OCI-LY7 (cell line): ENCODE measurements at regions not wholly inside any gene's neighbourhood (a gene's known extent, or its start where the extent isn't known, plus 50 kb on each side); places are given as distances from the start of the nearest gene placed in this dataset.

Experiments
- BruUV-seq: library from RNA; stranded (reverse); fragments of 400-500 nt; replicated peaks from 2 replicates; lab custom pipeline; 2021; lab: Mats Ljungman, UMichigan
- CTCF ChIA-PET: fragments of 300-600 bp; sonication (Branson Sonifier 250); formaldehyde crosslinking; loops from one replicate; lab custom pipeline; 2022; ENCODE audit warnings: antibody characterized with exemption; ENCODE audit not compliant: unreplicated experiment; lab: Charles Lee
- POLR2A ChIA-PET: fragments of 300-600 bp; sonication (Branson Sonifier 250); formaldehyde crosslinking; loops from one replicate; lab custom pipeline; 2022; ENCODE audit warnings: antibody characterized with exemption; lab: Charles Lee
- DNase-seq: peaks from one replicate; pipeline ENCODE4 v3.0.0-alpha.2; 2015; ENCODE audit warnings: low spot score
- H2AFZ ChIP-seq: fragments of 200-600 bp; sonication (generic), shearing (Covaris generic); 2 replicates; pipeline ENCODE4 v1.6.1; 2014; ENCODE audit warnings: mild to moderate bottlenecking, antibody characterized with exemption, low read length, moderate library complexity
- H3K27ac ChIP-seq: fragments of 200-600 bp; sonication (generic); 2 replicates; pipeline ENCODE4 v1.5.1; 2014; ENCODE audit warnings: mixed run types, low read depth, mild to moderate bottlenecking, moderate library complexity, low read length, inconsistent platforms; ENCODE audit not compliant: poor library complexity, severe bottlenecking
- H3K36me3 ChIP-seq: fragments of 200-600 bp; sonication (generic); 2 replicates; pipeline ENCODE4 v1.6.1; 2014; ENCODE audit warnings: mild to moderate bottlenecking, antibody characterized with exemption, low read length, moderate library complexity, mixed read lengths; ENCODE audit not compliant: insufficient read depth
- H3K4me1 ChIP-seq: fragments of 200-600 bp; sonication (generic); 2 replicates; pipeline ENCODE4 v1.5.1; 2014; ENCODE audit warnings: mild to moderate bottlenecking, low read length; ENCODE audit not compliant: insufficient read depth, poor library complexity, severe bottlenecking
- H3K4me2 ChIP-seq: fragments of 200-600 bp; sonication (generic); 2 replicates; pipeline ENCODE4 v1.6.1; 2014; ENCODE audit warnings: mild to moderate bottlenecking, low read length
- H3K4me3 ChIP-seq: fragments of 200-600 bp; sonication (generic); 2 replicates; pipeline ENCODE4 v1.5.1; 2014; ENCODE audit warnings: mild to moderate bottlenecking, low read depth, low read length; ENCODE audit not compliant: poor library complexity, severe bottlenecking
- H3K79me2 ChIP-seq: fragments of 200-600 bp; sonication (generic); 2 replicates; pipeline ENCODE4 v1.6.1; 2016; ENCODE audit warnings: low read depth, mild to moderate bottlenecking, low read length, moderate library complexity, mixed read lengths; ENCODE audit not compliant: insufficient read depth
- H3K9me2 ChIP-seq: fragments of 200-600 bp; sonication (generic); 2 replicates; pipeline ENCODE4 v1.6.1; 2016; ENCODE audit warnings: mild to moderate bottlenecking, low read length, mixed read lengths; ENCODE audit not compliant: insufficient read depth
- H3K9me3 ChIP-seq: fragments of 200-600 bp; sonication (generic); 2 replicates; pipeline ENCODE4 v1.6.1; 2014; ENCODE audit warnings: mild to moderate bottlenecking, mixed run types, low read length, mixed read lengths
- H4K20me1 ChIP-seq: fragments of 200-600 bp; sonication (generic); 2 replicates; pipeline ENCODE4 v1.6.1; 2014; ENCODE audit warnings: mild to moderate bottlenecking, antibody characterized with exemption, low read length, moderate library complexity, mixed read lengths; ENCODE audit not compliant: insufficient read depth
- EZH2phosphoT487 ChIP-seq: fragments of 200-600 bp; sonication (generic); IDR thresholded peaks from 2 replicates; pipeline ENCODE4 v1.6.1; 2018; ENCODE audit warnings: low read depth, borderline replicate concordance, mild to moderate bottlenecking, mixed run types, antibody characterized with exemption, low read length, moderate library complexity, mixed read lengths
- intact Hi-C: fragments of 100-400 bp; cut with micrococcal nuclease; formaldehyde crosslinking; loops from one replicate; pipeline ENCODE4 v1.10.0; 2022; ENCODE audit not compliant: unreplicated experiment
- TF ChIP-seq, protein P1 (sequence below): fragments of 200-600 bp; sonication (generic); conservative IDR thresholded peaks from 2 replicates; pipeline ENCODE4 v1.5.1; 2014; ENCODE audit warnings: mild to moderate bottlenecking, antibody characterized with exemption, low read length, moderate library complexity, mixed read lengths

DNA sequence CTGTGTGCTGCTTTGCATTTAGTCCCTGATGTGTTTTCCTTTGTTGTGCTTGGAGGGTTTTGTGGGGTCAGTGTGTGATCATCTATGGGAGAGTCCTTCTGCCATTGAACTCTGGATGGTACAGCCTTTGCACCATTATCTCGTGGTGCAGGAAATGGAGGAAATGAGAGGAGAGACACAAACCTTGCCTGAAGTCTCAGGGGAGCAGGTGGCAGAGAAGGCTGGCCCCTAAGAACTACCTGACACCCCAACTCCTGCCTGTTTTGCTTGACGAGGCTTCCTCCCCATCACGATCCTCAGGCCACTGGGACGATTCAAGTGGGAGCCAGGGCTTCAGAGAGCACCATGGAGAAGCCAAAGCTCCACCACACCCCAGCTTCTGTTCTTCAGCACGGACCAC is 1316.4 kb downstream of the TBC1D22A start:
- peak overlapping the region; percentile 40; the same call in 1 of the 2 replicates for H2AFZ ChIP-seq
- H3K4me3 ChIP-seq, result no peak overlapping the region
- ChIA-PET POLR2A (interaction anchor here (1.6 kb wide), 1 partner anchor 11 kb away, joined by 3 read pairs; no protein-coding TSS in a partner anchor), CTCF (no interaction called here)
- BruUV-seq, result no TSS peak
- intact Hi-C loops, result no loop called here
- no peaks in the 10 kb centered on the region for H4K20me1 ChIP-seq
- H3K9me2 ChIP-seq, result no peaks in the 10 kb centered on the region
- TF ChIP-seq EZH2phosphoT487, result no peak
- TF ChIP-seq, protein P1, sequence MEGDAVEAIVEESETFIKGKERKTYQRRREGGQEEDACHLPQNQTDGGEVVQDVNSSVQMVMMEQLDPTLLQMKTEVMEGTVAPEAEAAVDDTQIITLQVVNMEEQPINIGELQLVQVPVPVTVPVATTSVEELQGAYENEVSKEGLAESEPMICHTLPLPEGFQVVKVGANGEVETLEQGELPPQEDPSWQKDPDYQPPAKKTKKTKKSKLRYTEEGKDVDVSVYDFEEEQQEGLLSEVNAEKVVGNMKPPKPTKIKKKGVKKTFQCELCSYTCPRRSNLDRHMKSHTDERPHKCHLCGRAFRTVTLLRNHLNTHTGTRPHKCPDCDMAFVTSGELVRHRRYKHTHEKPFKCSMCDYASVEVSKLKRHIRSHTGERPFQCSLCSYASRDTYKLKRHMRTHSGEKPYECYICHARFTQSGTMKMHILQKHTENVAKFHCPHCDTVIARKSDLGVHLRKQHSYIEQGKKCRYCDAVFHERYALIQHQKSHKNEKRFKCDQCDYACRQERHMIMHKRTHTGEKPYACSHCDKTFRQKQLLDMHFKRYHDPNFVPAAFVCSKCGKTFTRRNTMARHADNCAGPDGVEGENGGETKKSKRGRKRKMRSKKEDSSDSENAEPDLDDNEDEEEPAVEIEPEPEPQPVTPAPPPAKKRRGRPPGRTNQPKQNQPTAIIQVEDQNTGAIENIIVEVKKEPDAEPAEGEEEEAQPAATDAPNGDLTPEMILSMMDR, result no peak
- no peaks in the 10 kb centered on the region for H3K36me3 ChIP-seq
- H3K27ac ChIP-seq, result no peak overlapping the region
- peaks cover 61% of the 10 kb centered on the region for H3K4me1 ChIP-seq
- H3K79me2 ChIP-seq, result no peaks in the 10 kb centered on the region
- no peak for DNase-seq
- H3K9me3 ChIP-seq, result no peaks in the 10 kb centered on the region
- peak overlapping the region; percentile 52 for H3K4me2 ChIP-seq

DNA sequence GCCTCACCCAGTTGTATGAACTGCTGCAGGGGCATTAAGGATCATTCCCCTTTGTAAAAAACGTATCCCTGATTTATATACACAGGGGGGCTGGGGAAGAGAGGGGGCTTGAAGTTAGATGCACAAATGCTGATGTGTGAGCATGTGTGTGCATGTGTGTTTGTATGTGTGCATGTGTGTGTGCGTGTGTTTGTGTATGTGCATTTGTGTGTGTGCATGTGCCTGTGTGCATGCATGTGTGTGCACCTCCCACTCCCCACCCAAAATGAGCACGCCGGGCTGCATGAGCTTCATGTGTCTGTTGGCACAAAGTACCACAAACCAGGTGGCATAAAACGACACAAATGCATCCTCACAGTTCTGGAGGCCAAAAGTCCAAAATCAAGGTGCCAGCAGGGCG is 1315.2 kb downstream of the TBC1D22A start:
- BruUV-seq, result no TSS peak
- peak overlapping the region; percentile 41; the same call in 1 of the 2 replicates for H2AFZ ChIP-seq
- H3K4me2 ChIP-seq, result peak overlapping the region; percentile 10; the same call in 1 of the 2 replicates

DNA sequence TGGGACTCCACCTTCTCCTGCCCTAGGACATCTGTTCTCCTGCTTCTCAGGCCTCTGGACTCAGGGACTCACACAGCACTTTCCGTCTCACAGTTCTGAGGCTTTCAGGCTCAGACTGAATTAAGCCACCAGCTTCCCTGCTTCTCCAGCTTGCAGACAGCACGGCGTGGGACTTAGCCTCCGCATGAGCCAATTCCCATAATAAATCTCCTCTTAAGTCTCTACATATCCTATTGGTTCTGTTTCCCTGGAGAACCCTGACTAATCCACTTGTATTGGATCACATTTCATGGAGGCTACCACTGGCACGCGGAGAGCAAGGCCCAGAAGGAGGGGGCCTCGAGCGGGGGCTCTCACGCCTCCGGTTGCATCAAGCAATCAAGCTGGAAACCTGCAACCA is 1313.6 kb downstream of the TBC1D22A start:
- Histone ChIP-seq H3K27ac (no peak overlapping the region), H3K9me3 (no peaks in the 10 kb centered on the region), H3K4me1 (peaks cover 78% of the 10 kb centered on the region), H3K36me3 (no peaks in the 10 kb centered on the region), H3K79me2 (no peaks in the 10 kb centered on the region), H3K4me3 (no peak overlapping the region), H4K20me1 (no peaks in the 10 kb centered on the region), H3K9me2 (no peaks in the 10 kb centered on the region), H2AFZ (no peak overlapping the region), H3K4me2 (no peak overlapping the region)
- BruUV-seq, result no TSS peak
- POLR2A ChIA-PET, result interaction anchor here (2.0 kb wide), 1 partner anchor 20 kb away, joined by 5 read pairs; no protein-coding TSS in a partner anchor
- no peak for TF ChIP-seq EZH2phosphoT487
- TF ChIP-seq, protein P1, result no peak
- no peak for DNase-seq
- CTCF ChIA-PET, result no interaction called here
- intact Hi-C loops, result no loop called here

More for the DNA sequence above, 1315.2 kb downstream of the TBC1D22A start:
- intact Hi-C loops, result no loop called here
- no peaks in the 10 kb centered on the region for H3K9me2 ChIP-seq
- H3K27ac ChIP-seq, result no peak overlapping the region
- no peak for DNase-seq
- TF ChIP-seq, protein P1, result no peak
- no peak for TF ChIP-seq EZH2phosphoT487
- ChIA-PET POLR2A (interaction anchor here (0.5 to 2.0 kb wide), 2 partner anchors 19 to 29 kb away, joined by 3 to 5 read pairs; no protein-coding TSS in a partner anchor), CTCF (no interaction called here)
- no peaks in the 10 kb centered on the region for H3K36me3 ChIP-seq
- no peaks in the 10 kb centered on the region for H4K20me1 ChIP-seq
- peaks cover 61% of the 10 kb centered on the region for H3K4me1 ChIP-seq
- H3K79me2 ChIP-seq, result no peaks in the 10 kb centered on the region
- no peak overlapping the region for H3K4me3 ChIP-seq
- no peaks in the 10 kb centered on the region for H3K9me3 ChIP-seq
